ENCODE measurements at regions not wholly inside any gene's neighbourhood (a gene's known extent, or its start where the extent isn't known, plus 50 kb on each side); places are given as distances from the start of the nearest gene placed in this dataset.

GRCh38 chr13:100852146-100852545, 177.6 kb upstream of the TMTC4 start:
- Mint-ChIP-seq H3K4me3 (no peak overlapping the region), H3K36me3 (ENCODE audit: low read depth) (no peaks in the 10 kb centered on the region), H3K27me3 (ENCODE audit: insufficient read depth, low read depth, poor library complexity) (peaks cover 2% of the 10 kb centered on the region), H3K9me3 (no peaks in the 10 kb centered on the region; the same call in none of the 3 replicates), H3K4me1 (peaks cover 15% of the 10 kb centered on the region), H3K27ac (no peak overlapping the region)
- Histone ChIP-seq H3K27me3 (ENCODE audit: insufficient read depth) (no peaks in the 10 kb centered on the region), H3K4me3 (no peak overlapping the region), H3K9me2 (ENCODE audit: insufficient read depth) (peaks cover 10% of the 10 kb centered on the region), H3K27ac (ENCODE audit: low read depth) (no peak overlapping the region), H2AFZ (0 out of 2 replicates have a peak overlapping the region, but pooled peaks have one; percentile 23), H4K20me1 (replicated peaks; ENCODE audit: insufficient read depth) (no peaks in the 10 kb centered on the region), H3K79me2 (replicated peaks; ENCODE audit: insufficient read depth) (no peaks in the 10 kb centered on the region), H3K4me1 (ENCODE audit: insufficient read depth) (peaks cover 10% of the 10 kb centered on the region; the same call in 1 of the 2 replicates), H3F3A (replicated peaks; ENCODE audit: low read depth) (no peaks in the 10 kb centered on the region), H3K4me2 (no peak overlapping the region), H3K36me3 (ENCODE audit: insufficient read depth) (no peaks in the 10 kb centered on the region)
- DNase-seq (ENCODE audit: low spot score) (no peak), ATAC-seq (no peak)
- TF ChIP-seq ZNF331 (CRISPR knock-in tag; IDR thresholded peaks at IDR 0.05; ENCODE audit: low read depth) = no peak
- TF ChIP-seq CREB1 (CRISPR knock-in tag; IDR thresholded peaks at IDR 0.05; ENCODE audit: low read depth) = no peak
- TF ChIP-seq JUNB (IDR thresholded peaks at IDR 0.05; ENCODE audit: unreplicated experiment) = no peak
- TF ChIP-seq EZH2 (IDR thresholded peaks at IDR 0.05; ENCODE audit: low read depth, unreplicated experiment) = no peak
- TF ChIP-seq ZNF114 (CRISPR knock-in tag; IDR thresholded peaks at IDR 0.05) = no peak
- no peak for TF ChIP-seq ZNF462 (CRISPR knock-in tag; IDR thresholded peaks at IDR 0.05)
- TF ChIP-seq REST (IDR thresholded peaks at IDR 0.05; ENCODE audit: unreplicated experiment) = no peak
- TF ChIP-seq POLR2AphosphoS5 (IDR thresholded peaks at IDR 0.05; ENCODE audit: low read depth) = no peak
- TF ChIP-seq CTCF (conservative IDR thresholded peaks at IDR 0.05; ENCODE audit: low read depth in 2 of 2) = no peak
- no peak for TF ChIP-seq EZH2phosphoT487 (IDR thresholded peaks at IDR 0.05; ENCODE audit: unreplicated experiment)
- TF ChIP-seq NANOG (IDR thresholded peaks at IDR 0.05; ENCODE audit: borderline replicate concordance) = no peak
- no peak for TF ChIP-seq STAT1 (IDR thresholded peaks at IDR 0.05; ENCODE audit: unreplicated experiment)
- no peak for TF ChIP-seq ETS1 (IDR thresholded peaks at IDR 0.05)

Data from GM23338 (cell line).